ENCODE measurements at regions not wholly inside any gene's neighbourhood (a gene's known extent, or its start where the extent isn't known, plus 50 kb on each side); places are given as distances from the start of the nearest gene placed in this dataset.

- TF ChIP-seq CTCF (IDR thresholded peaks at IDR 0.05; ENCODE audit: extremely low read depth, low read depth, low read length), result no peak
Measured at GRCh38 chr22:42207918-42208317, 62.5 kb downstream of the TCF20 start.

GRCh38 chr22:42203609-42204008 lies 66.8 kb downstream of the TCF20 start:
- no peaks in the 10 kb centered on the region for H3K27me3 ChIP-seq (ENCODE audit: insufficient read depth, low read length)
- peaks cover 3% of the 10 kb centered on the region for H3K4me1 ChIP-seq (ENCODE audit: insufficient read depth, low read length)
- no peak overlapping the region for H3K4me3 ChIP-seq (ENCODE audit: insufficient read depth, low read length)
- H3K36me3 ChIP-seq (ENCODE audit: insufficient read depth, low read length), result peaks cover 3% of the 10 kb centered on the region
- no peak overlapping the region for H2AFZ ChIP-seq (ENCODE audit: low read length)
- no peaks in the 10 kb centered on the region for H3K9me3 ChIP-seq (ENCODE audit: low read depth, low read length)
- DNase-seq (ENCODE audit: insufficient read length, low spot score, missing footprints), result no peak
- no peak overlapping the region for H3K4me2 ChIP-seq (ENCODE audit: insufficient read depth, low read length)
- no peak overlapping the region for H3K27ac ChIP-seq (ENCODE audit: low read depth, low read length)
- peaks cover 54% of the 10 kb centered on the region for H4K20me1 ChIP-seq (ENCODE audit: insufficient read depth, low read length)
- peaks cover 59% of the 10 kb centered on the region for H3K79me2 ChIP-seq (ENCODE audit: insufficient read depth, low read length)
- TF ChIP-seq CTCF (IDR thresholded peaks at IDR 0.05; ENCODE audit: extremely low read depth, low read depth, low read length), result no peak

More at GRCh38 chr22:42207918-42208317, 62.5 kb downstream of the TCF20 start:
- Histone ChIP-seq H3K27me3 (ENCODE audit: insufficient read depth, low read length) (no peaks in the 10 kb centered on the region), H3K36me3 (ENCODE audit: insufficient read depth, low read length) (peaks cover 22% of the 10 kb centered on the region), H2AFZ (ENCODE audit: low read length) (no peak overlapping the region), H4K20me1 (ENCODE audit: insufficient read depth, low read length) (peaks cover 36% of the 10 kb centered on the region), H3K79me2 (ENCODE audit: insufficient read depth, low read length) (peaks cover 43% of the 10 kb centered on the region), H3K9me3 (ENCODE audit: low read depth, low read length) (no peaks in the 10 kb centered on the region), H3K4me2 (ENCODE audit: insufficient read depth, low read length) (no peak overlapping the region), H3K27ac (ENCODE audit: low read depth, low read length) (no peak overlapping the region), H3K4me1 (ENCODE audit: insufficient read depth, low read length) (no peaks in the 10 kb centered on the region), H3K4me3 (ENCODE audit: insufficient read depth, low read length) (no peak overlapping the region)
- no peak for DNase-seq (ENCODE audit: insufficient read length, low spot score, missing footprints)

- Histone ChIP-seq H3K4me1 (ENCODE audit: insufficient read depth, low read length) (peaks cover 3% of the 10 kb centered on the region), H2AFZ (ENCODE audit: low read length) (no peak overlapping the region), H3K27ac (ENCODE audit: low read depth, low read length) (no peak overlapping the region), H3K4me2 (ENCODE audit: insufficient read depth, low read length) (no peak overlapping the region), H3K9me3 (ENCODE audit: low read depth, low read length) (no peaks in the 10 kb centered on the region), H3K79me2 (ENCODE audit: insufficient read depth, low read length) (peaks cover 58% of the 10 kb centered on the region), H3K4me3 (ENCODE audit: insufficient read depth, low read length) (no peak overlapping the region), H3K27me3 (ENCODE audit: insufficient read depth, low read length) (no peaks in the 10 kb centered on the region), H3K36me3 (ENCODE audit: insufficient read depth, low read length) (no peaks in the 10 kb centered on the region), H4K20me1 (ENCODE audit: insufficient read depth, low read length) (peaks cover 51% of the 10 kb centered on the region)
- peak; percentile 77 for DNase-seq (ENCODE audit: insufficient read length, low spot score, missing footprints)
- TF ChIP-seq CTCF (IDR thresholded peaks at IDR 0.05; ENCODE audit: extremely low read depth, low read depth, low read length), result no peak
Measured at GRCh38 chr22:42202669-42203068, 67.8 kb downstream of the TCF20 start.

- no peak overlapping the region for H2AFZ ChIP-seq (ENCODE audit: low read length)
- peaks cover 3% of the 10 kb centered on the region for H3K4me1 ChIP-seq (ENCODE audit: insufficient read depth, low read length)
- peaks cover 55% of the 10 kb centered on the region for H3K79me2 ChIP-seq (ENCODE audit: insufficient read depth, low read length)
- no peak overlapping the region for H3K27ac ChIP-seq (ENCODE audit: low read depth, low read length)
- H3K4me3 ChIP-seq (ENCODE audit: insufficient read depth, low read length), result no peak overlapping the region
- no peak overlapping the region for H3K4me2 ChIP-seq (ENCODE audit: insufficient read depth, low read length)
- H4K20me1 ChIP-seq (ENCODE audit: insufficient read depth, low read length), result peaks cover 50% of the 10 kb centered on the region
- H3K27me3 ChIP-seq (ENCODE audit: insufficient read depth, low read length), result no peaks in the 10 kb centered on the region
- no peak for DNase-seq (ENCODE audit: insufficient read length, low spot score, missing footprints)
- TF ChIP-seq CTCF (IDR thresholded peaks at IDR 0.05; ENCODE audit: extremely low read depth, low read depth, low read length), result no peak
- H3K36me3 ChIP-seq (ENCODE audit: insufficient read depth, low read length), result no peaks in the 10 kb centered on the region
- no peaks in the 10 kb centered on the region for H3K9me3 ChIP-seq (ENCODE audit: low read depth, low read length)
Measured at GRCh38 chr22:42202048-42202447, 68.4 kb downstream of the TCF20 start.

Data from osteoblast (primary cell).